VCaP (cell line): ENCODE measurements at regions not wholly inside any gene's neighbourhood (a gene's known extent, or its start where the extent isn't known, plus 50 kb on each side); places are given as distances from the start of the nearest gene placed in this dataset.

Experiments
- H3K27ac ChIP-seq: fragments of 450-650 bp; 2 replicates; pipeline ENCODE4 v1.5.1; 2017
- CTCF ChIP-seq: fragments of 450-650 bp; conservative IDR thresholded peaks from 2 replicates; pipeline ENCODE4 v1.5.1; 2017; ENCODE audit warnings: mild to moderate bottlenecking, moderate library complexity

DNA sequence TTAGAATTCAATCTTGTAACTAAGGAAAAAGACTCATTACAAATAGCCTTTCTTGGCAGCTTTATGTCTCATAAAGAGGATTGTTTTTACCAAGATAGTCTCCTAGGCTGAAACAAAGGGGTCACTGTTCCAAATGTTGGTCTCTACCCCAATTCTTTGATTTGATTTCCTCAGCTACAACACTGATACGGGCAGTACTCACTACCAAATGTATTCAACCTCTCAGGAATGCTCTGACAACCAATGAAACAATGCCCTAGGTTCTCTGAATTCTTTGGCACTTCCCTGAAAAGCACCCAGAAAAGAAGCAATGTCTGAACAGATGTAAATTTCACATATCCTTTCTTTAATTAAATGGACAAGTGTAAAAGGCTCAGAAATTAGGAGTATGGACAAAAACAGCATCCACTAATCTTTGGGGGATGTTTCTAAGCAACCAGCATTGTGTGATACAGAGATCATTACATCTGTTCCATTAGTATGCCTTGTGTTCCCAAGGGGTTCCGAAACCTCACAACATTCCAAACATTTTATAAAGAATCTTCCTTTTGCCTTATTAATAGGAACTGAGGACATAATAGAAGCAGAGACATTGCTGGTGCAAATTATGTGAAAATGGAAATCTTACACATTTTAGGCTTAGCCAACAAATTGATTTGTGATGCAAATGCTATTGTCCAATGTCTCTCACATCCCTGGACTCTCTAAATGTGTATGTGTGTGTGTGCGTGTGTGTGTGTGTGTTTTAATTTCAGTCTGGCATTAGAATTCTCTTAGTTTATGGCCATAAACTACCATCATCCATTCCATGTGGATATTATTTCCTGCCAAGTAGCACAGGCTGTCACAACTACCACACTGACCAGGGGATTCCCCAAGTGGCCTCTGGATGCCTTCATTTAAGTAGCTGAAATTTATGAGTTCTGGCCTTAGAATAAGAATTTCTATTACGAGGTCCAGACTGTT, 276.0 kb downstream of the MTX2 start:
- H3K27ac ChIP-seq: no peak overlapping the region
- no peak for TF ChIP-seq CTCF

GRCh38 chr2:176546550-176546949, 277.3 kb downstream of the MTX2 start:
- no peak for TF ChIP-seq CTCF
- no peak overlapping the region for H3K27ac ChIP-seq

DNA sequence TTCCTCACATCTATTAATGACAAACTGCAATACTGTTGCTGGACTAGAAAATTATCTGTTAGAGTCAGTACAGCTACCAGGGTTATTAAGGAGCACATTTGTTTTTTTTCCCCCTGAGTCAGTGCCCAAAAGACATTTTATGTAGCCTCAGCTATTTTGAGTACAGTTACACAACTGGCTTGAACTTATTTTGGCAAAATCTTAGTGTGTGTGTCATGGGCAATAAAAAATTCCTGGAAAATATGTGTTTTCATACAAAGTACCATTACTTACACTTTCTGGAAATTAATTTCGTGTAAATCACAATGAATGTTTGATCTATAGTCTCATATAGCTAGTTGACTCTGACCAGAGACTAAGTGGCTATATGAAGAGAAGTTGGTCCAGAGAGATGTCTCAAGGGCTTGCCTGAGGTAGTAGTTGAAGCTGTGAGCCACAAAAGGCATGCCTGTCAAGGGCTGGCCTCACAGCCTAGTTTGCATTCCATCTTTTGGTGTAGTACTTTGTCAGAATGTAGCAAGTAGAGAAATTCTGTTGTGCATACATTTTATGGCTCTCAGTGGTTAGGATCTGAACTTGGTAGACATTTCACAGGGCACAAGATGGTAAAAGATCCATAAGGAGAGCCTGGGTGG, 283.4 kb downstream of the MTX2 start:
- no peak overlapping the region for H3K27ac ChIP-seq
- no peak for TF ChIP-seq CTCF

DNA sequence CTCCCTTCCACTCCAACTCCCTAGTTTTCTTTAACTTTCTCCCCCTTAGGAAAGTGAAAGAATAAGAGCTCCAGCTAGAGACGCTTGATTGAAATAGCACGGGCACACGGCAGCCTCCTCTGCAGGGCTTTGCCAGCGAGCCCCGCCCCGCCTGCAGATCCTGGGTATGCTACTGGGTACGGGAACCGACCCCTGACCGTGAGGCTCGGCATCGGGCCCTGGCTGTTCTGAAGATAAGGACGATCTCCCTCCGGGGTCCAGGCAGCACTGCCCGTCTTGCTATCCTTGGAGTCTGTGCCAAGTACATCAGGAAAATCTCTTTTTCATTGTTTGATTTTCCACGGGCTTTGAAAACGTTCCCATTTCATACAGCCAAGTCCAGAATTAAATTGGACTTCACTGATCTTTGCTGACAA, 284.5 kb downstream of the MTX2 start:
- peak overlapping the region; percentile 71 for H3K27ac ChIP-seq
- TF ChIP-seq CTCF: peak; percentile 35; the same call in 1 of the 2 replicates

DNA sequence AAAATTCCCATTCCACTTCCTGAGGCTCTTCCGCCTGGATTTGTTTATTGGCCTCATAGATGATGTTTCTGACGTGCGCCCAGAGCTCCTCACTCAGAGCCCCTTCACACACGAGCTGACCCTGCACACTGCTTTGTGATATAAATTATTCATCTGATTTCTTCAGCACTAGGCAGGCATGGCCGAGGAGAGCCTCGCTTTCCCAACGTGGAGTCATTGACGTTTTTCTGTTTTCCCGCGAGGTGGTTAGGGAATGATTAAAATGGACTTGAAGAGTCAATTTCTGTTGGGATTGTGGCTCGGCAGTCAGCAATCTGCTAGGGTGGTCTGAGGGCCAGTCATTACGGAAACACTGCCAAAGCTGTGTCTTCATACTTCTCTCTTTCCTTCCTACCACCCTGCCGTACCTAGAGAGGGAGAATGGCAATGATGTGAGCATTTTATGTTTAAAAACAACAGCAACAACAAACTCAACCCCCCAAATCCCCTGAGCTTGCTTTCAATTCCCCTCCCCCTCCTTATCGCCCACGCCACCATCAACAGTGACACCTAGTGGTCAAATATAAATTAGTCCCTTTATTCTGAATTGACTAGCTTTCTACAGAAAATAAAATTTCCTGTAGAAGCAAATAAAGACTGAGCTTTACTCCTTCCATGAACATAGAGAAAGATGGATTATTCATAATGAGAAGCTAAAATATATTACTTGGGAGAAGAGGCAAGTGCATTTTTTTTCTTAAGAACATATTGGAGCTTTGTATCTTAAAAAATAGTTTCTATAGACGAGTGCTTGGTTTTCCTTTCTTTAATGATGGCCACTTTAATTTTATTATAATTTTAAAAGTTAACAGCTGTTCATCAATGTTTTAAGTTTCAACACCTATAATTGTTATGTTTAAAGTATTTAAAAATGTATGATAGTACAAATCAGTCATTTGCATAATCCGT, 285.1 kb downstream of the MTX2 start:
- H3K27ac ChIP-seq: peak overlapping the region; percentile 71
- TF ChIP-seq CTCF: peak; percentile 84

DNA sequence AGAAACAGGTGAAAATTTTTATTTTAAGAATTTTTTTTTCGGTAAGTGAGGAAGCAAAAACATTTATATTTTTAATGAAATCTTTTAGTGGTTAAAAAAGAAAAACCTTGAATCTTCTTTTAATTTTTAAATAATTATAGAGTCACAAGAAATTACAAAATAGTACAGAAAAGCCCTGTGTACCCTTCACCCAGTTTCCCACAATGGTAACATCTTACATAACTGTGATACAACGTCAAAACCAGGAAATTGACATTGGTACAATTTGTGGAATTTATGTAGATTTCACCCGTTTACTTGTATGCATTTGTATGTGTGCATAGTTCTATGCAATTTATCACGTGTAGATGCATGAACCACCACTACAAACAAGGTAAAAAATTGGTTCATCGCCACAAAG, 285.9 kb downstream of the MTX2 start:
- no peak for TF ChIP-seq CTCF
- H3K27ac ChIP-seq: no peak overlapping the region
